ENCODE measurements at regions not wholly inside any gene's neighbourhood (a gene's known extent, or its start where the extent isn't known, plus 50 kb on each side); places are given as distances from the start of the nearest gene placed in this dataset.

- peak; percentile 43 for DNase-seq (ENCODE audit: low spot score)
Observed at GRCh38 chr2:106572541-106573450, 85.6 kb downstream of the CD8B2 start.

- DNase-seq (ENCODE audit: low spot score): no peak
Observed at GRCh38 chr2:106573773-106574172, 86.6 kb downstream of the CD8B2 start.

DNA sequence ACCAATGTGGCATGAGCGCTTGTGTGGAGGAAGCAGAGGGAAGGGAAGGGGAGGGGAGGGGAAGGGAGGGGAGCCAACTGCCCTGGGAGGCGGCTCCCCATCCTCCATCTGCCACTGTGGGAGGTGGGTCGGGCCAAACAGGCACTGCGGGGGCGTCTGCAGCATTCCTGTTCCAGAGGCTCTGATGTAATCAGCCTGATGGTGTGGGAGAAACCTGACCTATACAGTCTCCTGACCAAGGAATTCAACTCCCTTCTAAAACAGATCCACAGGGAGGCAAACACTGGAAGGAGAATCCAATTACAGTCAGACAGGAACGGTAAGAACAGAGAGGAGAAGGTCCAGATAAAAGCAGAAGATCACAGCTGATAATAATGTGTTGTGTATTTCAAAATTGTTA lies 88.8 kb downstream of the CD8B2 start:
- DNase-seq (ENCODE audit: low spot score): peak; percentile 64

DNA sequence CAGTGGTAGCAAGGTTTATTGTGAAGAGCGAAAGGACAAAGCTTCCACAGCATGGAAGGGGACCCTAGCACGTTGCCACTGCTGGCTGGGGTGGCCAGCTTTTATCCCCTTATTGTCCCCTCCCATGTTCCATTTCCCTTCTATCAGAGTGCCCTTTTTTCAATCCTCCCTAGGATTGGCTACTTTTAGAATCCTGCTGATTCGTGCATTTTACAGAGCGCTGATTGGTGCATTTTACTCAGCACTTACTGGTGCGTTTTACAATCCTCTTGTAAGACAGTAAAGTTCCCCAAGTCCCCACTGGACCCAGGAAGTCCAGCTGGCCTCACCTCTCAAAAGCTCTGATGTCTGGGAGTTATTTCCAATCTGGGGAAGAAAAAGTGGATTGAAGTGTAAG lies 90.1 kb downstream of the CD8B2 start:
- no peak for DNase-seq (ENCODE audit: low spot score)

DNA sequence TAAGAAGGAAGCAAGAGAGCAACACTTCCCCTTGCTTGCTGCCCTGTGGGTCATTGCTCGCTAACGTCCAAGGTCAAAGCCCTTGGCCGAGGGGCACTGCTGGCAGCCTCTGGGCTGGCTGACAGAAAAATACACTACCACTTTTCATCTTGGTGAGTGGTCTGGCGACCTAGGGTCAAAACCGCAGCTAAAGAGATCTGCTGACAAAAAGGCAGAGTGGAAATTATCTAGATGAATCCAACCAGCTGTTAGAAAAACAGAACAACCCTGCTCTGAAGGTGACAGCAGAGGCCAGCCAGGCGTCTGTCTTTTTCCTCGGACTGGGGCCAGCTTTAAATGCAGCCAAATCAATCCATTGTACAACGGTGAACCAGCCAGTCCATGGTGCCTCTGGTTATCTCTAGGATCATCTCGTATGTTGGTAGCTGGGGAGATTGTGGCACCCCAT lies 92.6 kb downstream of the CD8B2 start:
- DNase-seq (ENCODE audit: low spot score): no peak

- no peak for DNase-seq (ENCODE audit: low spot score)
Observed at GRCh38 chr2:106580241-106580640, 93.1 kb downstream of the CD8B2 start.

- DNase-seq (ENCODE audit: low spot score): no peak
Observed at GRCh38 chr2:106581328-106581727, 94.2 kb downstream of the CD8B2 start.

DNA sequence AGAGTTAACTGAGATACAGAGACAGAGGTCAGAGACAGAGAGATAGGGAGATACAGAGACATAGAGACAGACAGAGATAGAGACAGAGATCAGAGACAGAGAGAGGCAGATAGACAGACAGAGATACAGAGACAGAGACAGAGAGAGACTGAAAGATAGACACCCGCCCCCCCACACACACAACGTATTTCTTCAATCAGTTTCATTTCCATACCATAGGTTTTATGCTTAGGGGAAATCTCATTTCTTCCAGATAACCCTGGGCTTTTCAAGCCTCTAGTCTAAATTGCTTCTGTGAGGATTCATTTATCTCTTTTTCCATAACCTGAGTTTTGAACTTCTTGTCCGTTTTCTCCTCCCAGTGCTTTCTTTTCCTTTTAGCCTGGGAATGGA lies 94.6 kb downstream of the CD8B2 start:
- DNase-seq (ENCODE audit: low spot score): no peak

GRCh38 chr2:106582148-106583143 lies 95.3 kb downstream of the CD8B2 start:
- peak; percentile 83 for DNase-seq (ENCODE audit: low spot score)

GRCh38 chr2:106584304-106584954 lies 97.3 kb downstream of the CD8B2 start:
- DNase-seq (ENCODE audit: low spot score): no peak

DNA sequence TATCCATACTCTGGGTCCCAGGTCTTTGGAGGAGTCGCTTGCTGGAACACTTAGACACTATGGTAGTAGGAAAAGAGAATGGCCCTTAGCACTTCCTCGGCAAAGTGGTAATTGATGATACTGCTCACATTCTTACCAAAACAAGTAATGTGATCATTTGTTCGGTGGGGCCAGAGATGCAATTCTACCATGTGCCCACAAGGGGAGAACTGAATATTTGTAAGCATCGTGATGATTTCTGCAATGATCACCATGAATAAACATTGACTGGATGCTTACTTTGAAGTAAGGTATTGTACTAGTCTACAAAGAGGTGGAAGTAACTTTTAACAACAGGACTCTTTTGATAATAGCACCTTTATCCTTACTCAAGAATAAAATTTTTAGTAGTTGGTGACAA lies 109.7 kb downstream of the CD8B2 start:
- no peak for DNase-seq (ENCODE audit: low spot score)

DNA sequence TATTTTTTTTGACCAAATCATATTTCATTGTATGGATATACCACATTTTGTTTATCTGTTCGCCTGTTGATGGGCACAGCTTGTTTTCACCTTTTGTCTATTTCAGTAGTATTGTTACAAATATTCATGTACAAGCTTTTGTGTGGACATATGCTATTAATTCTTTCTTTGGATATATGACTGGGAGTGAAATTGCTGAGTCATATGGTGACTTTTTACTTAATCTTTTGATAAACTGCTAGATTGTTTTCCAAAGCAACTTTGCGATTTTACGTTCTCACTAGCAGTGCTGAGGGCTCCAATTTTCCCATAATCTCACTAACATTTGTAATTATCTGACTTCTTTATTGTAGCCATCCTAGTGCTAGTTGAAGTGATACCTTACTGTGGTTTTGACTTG lies 112.4 kb downstream of the CD8B2 start:
- DNase-seq (ENCODE audit: low spot score): no peak

DNA sequence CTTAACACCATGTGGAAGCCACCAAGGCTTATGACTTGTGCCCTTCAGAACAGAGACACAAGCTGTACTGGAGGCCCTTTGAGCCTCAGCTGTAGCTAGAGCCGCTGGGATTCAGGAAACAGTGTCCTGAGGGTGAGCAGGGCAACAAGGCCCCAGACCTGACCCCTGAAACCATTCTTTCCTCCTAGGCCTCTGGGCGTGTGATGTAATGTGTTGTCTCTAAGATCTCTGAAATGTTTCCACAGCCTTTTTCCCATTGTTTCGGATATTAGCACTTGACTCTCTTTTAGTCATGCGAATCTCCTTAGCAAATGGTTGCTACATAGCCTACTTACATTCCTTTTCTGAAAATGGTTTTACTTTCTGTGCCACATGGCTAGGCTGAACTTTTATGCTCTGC lies 114.9 kb downstream of the CD8B2 start:
- DNase-seq (ENCODE audit: low spot score): no peak

DNA sequence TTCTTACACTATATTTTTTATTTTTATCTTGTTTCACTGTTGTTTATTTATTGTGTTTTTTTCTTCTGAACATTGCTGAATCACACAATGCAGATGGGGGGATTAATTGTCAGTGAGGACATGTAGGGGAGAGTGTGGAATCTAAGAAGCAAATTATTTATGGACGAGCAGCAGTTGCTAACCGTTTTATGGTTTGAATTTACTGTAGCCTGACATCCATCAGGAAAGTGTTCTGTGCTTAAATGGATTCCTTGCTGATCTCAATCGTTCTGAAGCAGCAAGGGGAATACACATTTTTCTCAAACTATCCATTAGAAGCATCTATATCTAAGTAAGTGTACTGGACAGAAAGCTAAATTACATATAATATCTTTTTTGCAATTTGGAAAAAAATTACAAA lies 119.5 kb downstream of the CD8B2 start:
- no peak for DNase-seq (ENCODE audit: low spot score)

DNA sequence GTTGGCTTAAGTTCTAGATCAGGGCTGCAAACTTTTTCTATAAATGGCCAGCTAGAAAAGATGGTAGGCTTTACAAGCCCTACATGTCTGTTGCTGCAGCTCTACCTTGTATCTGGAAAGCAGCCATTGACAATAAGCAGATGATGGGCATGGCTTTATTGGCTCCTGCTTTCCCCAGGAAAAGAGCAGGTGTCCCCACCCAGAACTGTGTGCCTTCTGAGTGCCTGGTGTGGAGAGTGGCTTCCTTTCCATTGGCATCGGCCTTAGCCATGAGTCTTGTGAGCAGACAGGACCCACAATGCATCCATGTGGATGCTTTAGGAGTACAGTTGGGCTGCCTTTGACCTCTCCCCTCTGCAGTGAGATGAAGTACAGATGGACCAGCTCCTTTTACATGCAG lies 120.2 kb downstream of the CD8B2 start:
- no peak for DNase-seq (ENCODE audit: low spot score)

DNA sequence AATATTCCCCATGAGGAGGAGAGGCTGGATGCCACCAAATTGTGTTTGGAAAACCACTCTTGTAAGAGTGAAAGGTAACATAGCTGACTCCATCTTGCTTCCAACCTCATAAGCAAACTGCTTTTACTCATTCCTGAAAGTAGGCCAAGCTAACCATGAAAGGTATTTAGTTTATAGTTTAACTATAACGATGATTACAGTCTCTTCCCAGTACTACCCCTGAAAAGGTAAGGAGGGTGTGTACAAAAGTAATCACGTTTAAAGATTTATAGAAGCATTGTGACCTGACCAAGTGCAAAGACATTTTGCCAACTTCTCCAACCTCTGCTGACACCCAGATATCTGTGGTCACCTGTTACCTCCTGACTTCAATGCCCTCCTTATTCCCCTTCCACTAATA lies 122.6 kb downstream of the CD8B2 start:
- no peak for DNase-seq (ENCODE audit: low spot score)

DNA sequence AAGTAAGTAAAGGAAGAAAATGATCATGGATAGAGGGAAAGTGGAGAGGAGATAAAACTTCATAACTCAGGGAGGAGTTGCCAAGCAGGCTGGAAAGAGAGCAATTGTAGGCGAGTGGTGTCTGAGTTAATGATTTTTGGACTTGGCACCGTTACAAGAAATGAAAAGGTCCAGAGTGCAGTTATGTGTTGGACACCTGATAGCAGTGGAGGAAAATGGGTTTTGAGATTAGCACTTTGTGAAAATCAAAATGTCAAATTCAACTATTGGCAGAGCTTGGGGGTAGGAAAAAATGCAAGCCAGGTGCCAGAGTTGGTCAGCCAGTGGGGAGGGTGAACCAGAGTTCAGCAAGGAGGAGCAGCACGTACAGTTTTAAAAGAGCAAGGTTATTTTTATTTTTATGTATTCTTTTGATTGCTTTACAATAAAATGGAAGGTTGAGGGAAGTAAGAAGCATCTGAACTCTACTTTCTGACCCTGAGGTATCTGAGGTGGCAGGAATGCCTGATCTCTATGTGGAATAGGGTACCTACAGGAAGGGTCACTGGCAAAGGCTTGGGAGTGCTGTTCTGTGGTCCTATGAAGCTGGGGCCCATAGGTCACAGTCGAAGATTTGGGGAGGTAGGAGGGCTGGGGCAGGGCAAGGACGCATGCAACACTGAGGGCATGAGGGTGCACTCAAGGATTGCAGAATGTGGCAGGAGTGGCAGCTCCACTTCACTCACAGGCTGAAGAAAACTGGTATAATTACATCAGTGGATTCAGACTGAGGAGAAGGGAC lies 127.5 kb downstream of the CD8B2 start:
- DNase-seq (ENCODE audit: low spot score): no peak

DNA sequence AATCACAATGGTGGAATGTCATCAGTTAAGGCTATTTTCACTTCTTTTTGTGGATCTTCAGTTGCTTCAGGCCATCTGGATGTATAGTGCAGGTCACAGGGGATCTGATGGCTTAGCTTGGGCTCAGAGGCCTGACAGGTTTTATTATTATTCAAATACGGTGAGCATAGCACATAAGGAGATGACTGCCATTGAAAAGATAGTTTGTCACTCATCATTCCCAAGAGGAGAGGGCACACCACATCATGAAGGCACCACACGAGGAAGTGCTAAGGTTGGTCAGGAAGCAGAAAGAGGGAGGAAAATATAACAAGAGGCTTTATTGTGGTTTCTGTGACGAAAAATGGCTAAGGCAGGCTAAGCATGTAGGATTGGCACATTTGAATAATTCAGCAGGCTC lies 131.4 kb downstream of the CD8B2 start:
- DNase-seq (ENCODE audit: low spot score): no peak

DNA sequence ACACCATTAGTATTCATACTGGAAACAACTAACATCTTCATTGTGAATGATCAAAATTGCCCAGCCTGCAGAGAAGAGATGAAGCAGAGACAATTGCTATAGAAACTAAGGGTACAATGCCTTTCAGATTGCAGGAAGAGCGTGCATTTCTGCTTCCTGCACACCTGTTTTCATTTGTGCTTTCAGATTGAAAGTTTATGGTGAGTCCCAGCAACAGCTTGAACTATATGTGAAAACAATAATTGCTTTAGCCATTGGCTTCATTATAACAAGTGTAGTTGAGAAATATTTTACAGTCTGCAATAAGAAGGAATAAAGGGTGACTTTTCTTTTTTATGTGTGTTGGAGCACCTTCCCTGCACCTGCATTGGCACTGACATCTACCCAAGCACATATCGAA lies 136.3 kb downstream of the CD8B2 start:
- no peak for DNase-seq (ENCODE audit: low spot score)

DNA sequence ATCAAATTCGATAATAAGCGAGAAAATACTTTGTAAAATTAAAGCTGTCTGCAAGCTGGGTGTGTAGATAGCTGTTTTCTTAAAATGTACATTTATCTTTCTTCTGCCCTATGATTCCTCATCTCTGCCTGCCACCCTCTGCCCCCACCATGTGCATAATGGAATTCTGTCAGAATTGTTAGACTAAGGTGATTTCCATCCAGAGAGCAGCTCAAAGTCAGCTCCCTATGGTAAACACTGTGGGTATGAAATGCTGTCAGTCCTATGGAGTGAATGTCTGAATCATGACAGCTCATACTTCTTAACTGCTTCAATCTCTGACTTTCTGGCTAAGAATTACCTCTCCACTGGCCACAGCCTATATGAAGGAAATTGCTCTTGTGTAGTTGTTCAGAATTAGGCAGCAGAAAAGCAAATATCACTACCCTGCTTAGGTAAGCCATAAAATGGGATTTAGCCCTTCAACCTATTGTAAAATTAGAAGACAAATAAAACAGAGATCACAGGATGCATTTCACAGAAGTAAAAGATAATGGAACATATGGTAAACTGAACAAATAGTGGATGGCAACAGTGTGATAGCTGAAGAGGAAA lies 137.7 kb downstream of the CD8B2 start:
- DNase-seq (ENCODE audit: low spot score): no peak

DNA sequence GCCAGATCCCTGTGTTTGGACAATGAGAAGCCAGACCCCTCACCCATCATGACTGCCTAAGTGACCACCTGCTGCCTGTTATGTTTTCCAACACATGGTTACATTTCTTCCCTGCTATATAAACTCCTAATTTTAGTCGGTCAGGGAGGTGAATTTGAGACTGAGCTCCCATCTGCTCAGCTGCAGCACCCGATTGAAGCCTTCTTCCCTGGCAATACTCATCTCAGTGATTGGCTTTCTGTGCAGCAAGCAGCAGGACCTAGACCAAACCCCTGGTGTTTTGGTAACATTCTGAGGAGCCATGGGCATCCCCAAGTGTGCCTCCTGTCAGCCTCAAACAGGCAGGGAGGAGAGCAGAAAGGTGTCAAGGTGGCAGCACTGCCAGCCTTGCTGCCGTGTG lies 141.2 kb downstream of the CD8B2 start:
- DNase-seq (ENCODE audit: low spot score): no peak
